OCI-LY3 (cell line): ENCODE measurements at regions not wholly inside any gene's neighbourhood (a gene's known extent, or its start where the extent isn't known, plus 50 kb on each side); places are given as distances from the start of the nearest gene placed in this dataset.

Experiments used
- H2AFZ ChIP-seq: fragments of 200-600, 300-600 bp; shearing (Covaris generic); 2 replicates; pipeline ENCODE4 v1.6.0; 2014; ENCODE audit warnings: antibody characterized with exemption, low read depth, low read length
- H3K27ac ChIP-seq: fragments of 200-600, 300-600 bp; sonication (generic); 2 replicates; pipeline ENCODE4 v1.5.1; 2014; ENCODE audit warnings: mild to moderate bottlenecking, low read length, moderate library complexity, mixed read lengths
- H3K27me3 ChIP-seq: fragments of 200-600, 300-600 bp; sonication (generic); 2 replicates; pipeline ENCODE4 v1.6.1; 2014; ENCODE audit warnings: low read depth, low read length, mixed read lengths
- H3K36me3 ChIP-seq: fragments of 200-600, 300-600 bp; sonication (generic); replicated peaks from 2 replicates; pipeline ENCODE3; 2014; ENCODE audit warnings: low read depth, low read length, mixed read lengths
- H3K4me1 ChIP-seq: fragments of 300-600, 200-600 bp; sonication (generic); 2 replicates; pipeline ENCODE4 v1.6.1; 2014; ENCODE audit warnings: low read length, mixed read lengths
- H3K4me2 ChIP-seq: fragments of 200-600, 300-600 bp; sonication (generic); 2 replicates; pipeline ENCODE4 v1.6.1; 2014; ENCODE audit warnings: low read length, mixed read lengths
- H3K4me3 ChIP-seq: fragments of 300-600, 200-600 bp; sonication (generic); 2 replicates; pipeline ENCODE4 v1.5.1; 2014; ENCODE audit warnings: antibody characterized with exemption, mild to moderate bottlenecking, low read length, moderate library complexity
- H3K79me2 ChIP-seq: fragments of 300-600, 200-600 bp; shearing (Covaris generic); 2 replicates; pipeline ENCODE4 v1.6.1; 2014; ENCODE audit warnings: mild to moderate bottlenecking, low read length, mixed read lengths
- H3K9ac ChIP-seq: fragments of 300-600, 200-600 bp; shearing (Covaris generic); 2 replicates; pipeline ENCODE4 v1.6.0; 2014; ENCODE audit warnings: mild to moderate bottlenecking, low read length, moderate library complexity
- H3K9me3 ChIP-seq: fragments of 200-600, 300-600 bp; shearing (Covaris generic); 2 replicates; pipeline ENCODE4 v1.6.1; 2014; ENCODE audit warnings: low read length, mixed read lengths; ENCODE audit not compliant: insufficient read depth
- H4K20me1 ChIP-seq: fragments of 200-600, 300-600 bp; sonication (generic); 2 replicates; pipeline ENCODE4 v1.6.1; 2016; ENCODE audit warnings: low read length, mixed read lengths; ENCODE audit not compliant: insufficient read depth
- CTCF ChIP-seq: fragments of 200-600, 300-600 bp; sonication (generic); IDR thresholded peaks from 2 replicates; pipeline ENCODE4 v1.5.1; 2014; ENCODE audit warnings: antibody characterized with exemption, low read length, low read depth
- EZH2phosphoT487 ChIP-seq: fragments of 200-600 bp; shearing (Covaris generic); IDR thresholded peaks from 2 replicates; pipeline ENCODE4 v1.6.1; 2018; ENCODE audit warnings: antibody characterized with exemption, mixed run types, low read depth

GRCh38 chr1:65486613-65487012 lies 66.1 kb downstream of the LEPR start:
- no peak for TF ChIP-seq EZH2phosphoT487
- TF ChIP-seq CTCF = no peak
- Histone ChIP-seq H3K4me1 (no peaks in the 10 kb centered on the region), H3K9me3 (no peaks in the 10 kb centered on the region), H3K4me3 (no peak overlapping the region), H3K79me2 (no peaks in the 10 kb centered on the region), H3K27ac (no peak overlapping the region), H3K27me3 (no peaks in the 10 kb centered on the region), H3K4me2 (no peak overlapping the region), H4K20me1 (no peaks in the 10 kb centered on the region), H3K36me3 (no peaks in the 10 kb centered on the region), H3K9ac (no peak overlapping the region), H2AFZ (no peak overlapping the region)

- Histone ChIP-seq H2AFZ (no peak overlapping the region), H3K27me3 (no peaks in the 10 kb centered on the region), H3K4me2 (no peak overlapping the region)
Observed at GRCh38 chr1:65489481-65489880, 69.0 kb downstream of the LEPR start.

GRCh38 chr1:65490231-65491009 lies 70.0 kb downstream of the LEPR start:
- Histone ChIP-seq H2AFZ (no peak overlapping the region), H3K27ac (no peak overlapping the region), H3K4me2 (no peak overlapping the region), H3K9ac (no peak overlapping the region), H3K4me3 (no peak overlapping the region), H3K27me3 (no peaks in the 10 kb centered on the region), H3K79me2 (no peaks in the 10 kb centered on the region), H4K20me1 (no peaks in the 10 kb centered on the region), H3K4me1 (no peaks in the 10 kb centered on the region), H3K36me3 (no peaks in the 10 kb centered on the region), H3K9me3 (no peaks in the 10 kb centered on the region)
- no peak for TF ChIP-seq CTCF
- no peak for TF ChIP-seq EZH2phosphoT487

More at GRCh38 chr1:65489481-65489880, 69.0 kb downstream of the LEPR start:
- H3K9ac ChIP-seq = no peak overlapping the region
- no peak overlapping the region for H3K4me3 ChIP-seq
- H4K20me1 ChIP-seq = no peaks in the 10 kb centered on the region
- H3K9me3 ChIP-seq = no peaks in the 10 kb centered on the region
- no peaks in the 10 kb centered on the region for H3K79me2 ChIP-seq
- H3K4me1 ChIP-seq = no peaks in the 10 kb centered on the region
- TF ChIP-seq EZH2phosphoT487 = no peak
- no peak for TF ChIP-seq CTCF
- H3K36me3 ChIP-seq = no peaks in the 10 kb centered on the region
- no peak overlapping the region for H3K27ac ChIP-seq

- no peak overlapping the region for H3K27ac ChIP-seq
- H3K4me3 ChIP-seq = no peak overlapping the region
- TF ChIP-seq EZH2phosphoT487 = no peak
- TF ChIP-seq CTCF = no peak
- no peak overlapping the region for H3K9ac ChIP-seq
- H3K9me3 ChIP-seq = no peaks in the 10 kb centered on the region
- H3K4me2 ChIP-seq = no peak overlapping the region
- no peaks in the 10 kb centered on the region for H3K79me2 ChIP-seq
- H4K20me1 ChIP-seq = no peaks in the 10 kb centered on the region
- H3K27me3 ChIP-seq = no peaks in the 10 kb centered on the region
- H2AFZ ChIP-seq = no peak overlapping the region
- H3K36me3 ChIP-seq = no peaks in the 10 kb centered on the region
- H3K4me1 ChIP-seq = no peaks in the 10 kb centered on the region
Observed at GRCh38 chr1:65491472-65491871, 71.0 kb downstream of the LEPR start.
